CD4-positive, alpha-beta memory T cell (primary cell): ENCODE measurements at regions not wholly inside any gene's neighbourhood (a gene's known extent, or its start where the extent isn't known, plus 50 kb on each side); places are given as distances from the start of the nearest gene placed in this dataset.

Experiments used
- CTCF ChIA-PET: fragments of 350-600 bp; sonication (Branson Sonifier 250); formaldehyde crosslinking; loops from one replicate; lab custom pipeline; 2021; ENCODE audit warnings: inconsistent platforms; ENCODE audit not compliant: partially characterized antibody; lab: Charles Lee
- POLR2A ChIA-PET: fragments of 350-600 bp; sonication (Branson Sonifier 250); formaldehyde crosslinking; loops from one replicate; lab custom pipeline; 2021; ENCODE audit not compliant: partially characterized antibody; lab: Charles Lee
- DNase-seq, 5 donors: peaks; one replicate each; pipeline versions ENCODE4 v3.0.0 to v3.0.0-alpha.2; 2020 to 2022; ENCODE audit warnings: mixed read lengths in 1 of 5
- H3K27ac ChIP-seq: one replicate; pipeline ENCODE4 v1.7.0; 2013; ENCODE audit warnings: low read depth, low read length
- H3K27me3 ChIP-seq: 2 replicates; pipeline ENCODE4 v1.7.0; 2013; ENCODE audit warnings: mild to moderate bottlenecking, low read length, moderate library complexity; ENCODE audit not compliant: insufficient read depth
- H3K36me3 ChIP-seq: 2 replicates; pipeline ENCODE4 v1.7.0; 2013; ENCODE audit warnings: mild to moderate bottlenecking, low read length, moderate library complexity; ENCODE audit not compliant: insufficient read depth
- H3K4me1 ChIP-seq: 2 replicates; pipeline ENCODE4 v1.7.0; 2013; ENCODE audit warnings: mild to moderate bottlenecking, low read length, moderate library complexity; ENCODE audit not compliant: insufficient read depth
- H3K4me3 ChIP-seq, 2 donors: one replicate each; pipeline ENCODE4 v1.7.0; 2013; ENCODE audit warnings: low read length in 2 of 2, mild to moderate bottlenecking in 1 of 2
- H3K9me3 ChIP-seq, 2 donors: one replicate each; pipeline ENCODE4 v1.7.0; 2013; ENCODE audit warnings: low read length in 2 of 2, control low read depth in 1 of 2; ENCODE audit not compliant: control insufficient read depth in 1 of 2
- H3K27ac Mint-ChIP-seq, 7 donors: one replicate each; pipeline ENCODE4 v1.8.0; 2020 to 2021; ENCODE audit warnings: mixed read lengths in 7 of 7, mild to moderate bottlenecking in 6 of 7, inconsistent platforms in 3 of 7, moderate library complexity in 3 of 7
- H3K27me3 Mint-ChIP-seq, 2 donors: one replicate each; pipeline ENCODE4 v1.8.0; 2020 to 2021; ENCODE audit warnings: mixed read lengths in 2 of 2
- H3K36me3 Mint-ChIP-seq, 2 donors: one replicate each; pipeline ENCODE4 v1.8.0; 2020 to 2021; ENCODE audit warnings: mixed read lengths in 2 of 2, inconsistent platforms in 1 of 2, mild to moderate bottlenecking in 1 of 2
- H3K4me1 Mint-ChIP-seq, 4 donors: one replicate each; pipeline ENCODE4 v1.8.0; 2020 to 2021; ENCODE audit warnings: mixed read lengths in 4 of 4, mild to moderate bottlenecking in 1 of 4
- H3K4me3 Mint-ChIP-seq, 8 donors: one replicate each; pipeline ENCODE4 v1.8.0; 2020 to 2021; ENCODE audit warnings: mixed read lengths in 8 of 8, mild to moderate bottlenecking in 7 of 8, moderate library complexity in 6 of 8, inconsistent platforms in 3 of 8
- H3K9me3 Mint-ChIP-seq, 8 donors: one replicate each; pipeline ENCODE4 v1.8.0; 2020 to 2021; ENCODE audit warnings: mixed read lengths in 8 of 8, mild to moderate bottlenecking in 5 of 8, inconsistent platforms in 3 of 8, moderate library complexity in 1 of 8
- intact Hi-C: fragments of 100-400 bp; cut with micrococcal nuclease; formaldehyde crosslinking; loops from one replicate; pipeline ENCODE4 v1.15.1; 2023

DNA sequence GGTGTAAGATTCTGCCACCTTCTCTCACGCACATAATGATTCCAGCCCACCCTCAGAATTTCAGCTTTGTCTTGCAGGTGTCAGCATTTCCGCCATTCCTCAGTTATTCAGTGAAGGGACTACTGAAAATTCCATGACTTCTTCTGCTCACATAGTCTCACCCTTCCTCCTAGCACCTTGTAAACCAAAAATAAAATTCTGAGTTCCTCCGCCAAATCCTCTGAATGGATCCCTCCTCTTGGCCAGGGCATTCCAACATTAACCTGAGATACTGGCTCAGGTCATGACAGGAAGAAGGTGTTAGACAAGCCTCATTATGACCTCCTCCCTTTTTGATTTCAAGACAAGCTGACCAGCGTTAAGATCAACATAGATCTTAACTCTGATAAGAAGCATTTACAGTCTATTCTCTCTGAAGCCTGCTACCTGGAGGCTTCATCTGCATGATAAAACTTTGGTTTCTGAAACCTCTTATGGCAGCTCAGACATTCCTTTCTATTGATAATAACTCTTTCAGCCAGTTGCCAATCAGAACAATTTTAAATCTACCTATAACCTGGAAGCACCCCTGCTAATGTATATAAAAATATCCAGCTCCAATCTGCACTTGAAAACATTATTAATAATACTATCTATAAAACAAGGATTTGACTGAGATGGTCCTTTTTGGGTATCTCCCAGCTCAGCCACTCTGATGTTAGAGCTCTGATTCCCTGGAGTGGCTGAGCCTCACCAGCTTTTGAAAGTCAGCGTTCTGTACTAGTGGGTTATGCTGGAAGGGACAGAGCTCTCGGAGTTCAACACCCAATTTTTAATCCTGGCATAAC is 136.4 kb upstream of the APCDD1 start:
- Histone ChIP-seq H3K36me3 (no peaks in the 10 kb centered on the region), H3K4me3 (no peak overlapping the region), H3K4me1 (no peaks in the 10 kb centered on the region), H3K27me3 (no peaks in the 10 kb centered on the region), H3K9me3 (no peaks in the 10 kb centered on the region), H3K27ac (no peak overlapping the region)
- Mint-ChIP-seq H3K36me3 (no peaks in the 10 kb centered on the region), H3K4me3 (no peak overlapping the region), H3K27ac (no peak overlapping the region), H3K4me1 (peaks cover 0 to 2% (median 0%) of the 10 kb centered on the region in 4 donors), H3K27me3 (peaks cover 0 to 2% of the 10 kb centered on the region in 2 donors), H3K9me3 (peaks cover 0 to 4% (median 0%) of the 10 kb centered on the region in 8 donors)
- CTCF ChIA-PET, result no interaction called here
- POLR2A ChIA-PET, result no interaction called here
- intact Hi-C loops, result no loop called here
- DNase-seq, result no peak

DNA sequence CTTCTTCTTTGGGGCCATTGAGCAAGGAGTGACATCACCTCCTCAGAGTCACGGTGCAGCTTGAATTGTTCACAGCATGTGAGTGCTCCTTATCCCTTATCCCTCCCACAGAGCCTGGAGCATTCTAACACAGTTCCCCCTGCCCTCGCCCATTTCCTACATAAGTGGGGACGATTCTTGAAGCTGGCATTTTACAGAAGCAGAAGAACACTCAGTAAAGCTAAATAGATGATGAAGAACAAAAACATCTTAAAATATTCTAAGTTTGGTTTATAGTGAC is 135.8 kb upstream of the APCDD1 start:
- no peak overlapping the region for H3K4me3 ChIP-seq
- Mint-ChIP-seq H3K4me1 (peaks cover 0 to 2% (median 0%) of the 10 kb centered on the region in 4 donors), H3K36me3 (no peaks in the 10 kb centered on the region), H3K4me3 (no peak overlapping the region), H3K27ac (no peak overlapping the region), H3K9me3 (peaks cover 0 to 4% (median 0%) of the 10 kb centered on the region in 8 donors), H3K27me3 (no peaks in the 10 kb centered on the region)
- no peaks in the 10 kb centered on the region for H3K9me3 ChIP-seq
- H3K4me1 ChIP-seq, result no peaks in the 10 kb centered on the region
- CTCF ChIA-PET, result no interaction called here
- intact Hi-C loops, result no loop called here
- H3K27ac ChIP-seq, result no peak overlapping the region
- DNase-seq, result no peak
- H3K36me3 ChIP-seq, result no peaks in the 10 kb centered on the region
- POLR2A ChIA-PET, result no interaction called here
- no peaks in the 10 kb centered on the region for H3K27me3 ChIP-seq

DNA sequence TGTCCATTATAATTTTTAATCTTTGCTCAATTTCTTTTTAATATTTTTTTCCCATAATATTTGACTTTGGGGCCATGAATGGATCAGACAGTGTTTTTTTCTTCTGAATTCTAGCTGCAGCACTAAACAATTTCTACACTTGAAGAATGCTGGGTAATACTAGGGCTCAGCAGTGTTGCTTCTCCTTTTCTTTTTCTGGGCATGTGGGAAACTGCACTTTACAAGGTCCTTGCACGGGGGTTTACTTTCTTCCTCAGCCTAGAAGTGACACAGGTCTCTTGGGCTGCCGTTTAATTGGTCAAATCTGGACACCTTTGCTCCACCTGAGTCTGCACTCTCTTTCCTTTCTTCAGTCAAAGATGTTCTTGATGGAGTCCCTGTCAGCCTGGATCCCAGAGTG is 135.4 kb upstream of the APCDD1 start:
- Histone ChIP-seq H3K36me3 (no peaks in the 10 kb centered on the region), H3K4me3 (no peak overlapping the region), H3K9me3 (no peaks in the 10 kb centered on the region), H3K4me1 (no peaks in the 10 kb centered on the region), H3K27ac (no peak overlapping the region), H3K27me3 (no peaks in the 10 kb centered on the region)
- no peak overlapping the region for H3K4me3 Mint-ChIP-seq
- H3K36me3 Mint-ChIP-seq, result no peaks in the 10 kb centered on the region
- H3K27me3 Mint-ChIP-seq, result no peaks in the 10 kb centered on the region
- H3K9me3 Mint-ChIP-seq, result peaks cover 0 to 4% (median 0%) of the 10 kb centered on the region in 8 donors
- DNase-seq, result no peak
- intact Hi-C loops, result no loop called here
- H3K4me1 Mint-ChIP-seq, result peaks cover 0 to 2% (median 0%) of the 10 kb centered on the region in 4 donors
- POLR2A ChIA-PET, result no interaction called here
- CTCF ChIA-PET, result no interaction called here
- no peak overlapping the region for H3K27ac Mint-ChIP-seq

DNA sequence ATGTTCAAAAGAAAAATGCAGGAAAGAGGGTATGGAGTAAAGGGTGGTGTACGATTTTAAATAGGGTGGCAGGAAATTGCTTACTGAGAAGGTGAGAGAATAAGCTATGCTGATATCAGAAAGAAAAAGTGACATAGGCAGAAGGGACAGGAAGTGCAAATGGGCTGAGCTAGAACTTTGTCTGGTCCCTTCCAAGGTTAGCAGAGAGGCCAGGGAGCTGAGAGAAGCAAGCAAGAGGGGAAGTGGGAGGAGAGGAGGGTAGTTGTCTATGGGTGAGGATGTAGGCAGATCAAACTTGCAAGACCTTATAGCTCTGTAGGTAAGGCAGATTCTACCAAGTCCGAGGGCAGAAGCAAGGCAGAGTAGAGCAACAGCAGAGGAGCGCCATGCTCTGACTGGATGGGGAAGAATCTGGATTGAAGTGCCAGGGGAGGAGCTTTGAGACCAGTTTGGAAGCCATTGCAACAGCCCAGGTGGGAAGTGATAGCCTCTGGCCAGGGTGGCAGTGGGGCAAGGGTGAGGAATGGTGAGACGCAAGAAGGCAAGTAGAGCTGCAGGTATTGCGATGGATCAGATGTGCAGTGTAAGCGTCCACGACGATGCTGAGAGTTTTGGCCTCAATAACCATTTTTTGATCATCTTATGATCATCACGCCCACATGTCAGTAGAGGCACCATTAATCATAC is 134.4 kb upstream of the APCDD1 start:
- H3K4me1 Mint-ChIP-seq, result peaks cover 0 to 2% (median 0%) of the 10 kb centered on the region in 4 donors

DNA sequence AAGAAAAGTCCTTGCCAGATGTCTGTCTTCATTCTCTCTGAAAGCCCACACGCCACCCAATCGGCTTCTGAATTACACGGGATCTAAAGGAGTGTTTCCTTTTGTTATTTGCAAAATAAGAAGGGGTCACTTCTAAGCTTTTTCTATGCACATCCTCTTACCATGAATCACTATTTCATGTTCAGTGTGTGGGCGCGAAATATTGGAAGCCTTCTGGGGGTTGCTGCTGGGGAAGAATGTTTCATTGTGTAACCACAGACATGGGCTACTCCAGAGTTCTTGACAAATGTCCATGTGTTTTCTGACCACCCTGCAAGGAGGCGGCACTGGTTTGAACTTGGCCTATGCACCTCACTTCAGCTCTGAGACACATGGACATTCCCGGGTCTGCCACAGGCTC is 133.6 kb upstream of the APCDD1 start:
- H3K36me3 Mint-ChIP-seq, result no peaks in the 10 kb centered on the region
- POLR2A ChIA-PET, result no interaction called here
- no peak overlapping the region for H3K4me3 Mint-ChIP-seq
- no peak for DNase-seq
- Histone ChIP-seq H3K4me3 (no peak overlapping the region), H3K9me3 (no peaks in the 10 kb centered on the region), H3K27ac (no peak overlapping the region), H3K36me3 (no peaks in the 10 kb centered on the region), H3K4me1 (no peaks in the 10 kb centered on the region), H3K27me3 (no peaks in the 10 kb centered on the region)
- H3K27ac Mint-ChIP-seq, result no peak overlapping the region
- intact Hi-C loops, result no loop called here
- no peaks in the 10 kb centered on the region for H3K27me3 Mint-ChIP-seq
- CTCF ChIA-PET, result interaction anchor here (1.3 kb wide), 1 partner anchor 10 kb away, joined by 4 read pairs; no protein-coding TSS in a partner anchor
- H3K9me3 Mint-ChIP-seq, result no peaks in the 10 kb centered on the region
- no peaks in the 10 kb centered on the region for H3K4me1 Mint-ChIP-seq

More for the DNA sequence above, 134.4 kb upstream of the APCDD1 start:
- no peak overlapping the region for H3K27ac ChIP-seq
- H3K9me3 ChIP-seq, result no peaks in the 10 kb centered on the region
- intact Hi-C loops, result no loop called here
- Mint-ChIP-seq H3K36me3 (no peaks in the 10 kb centered on the region), H3K27me3 (no peaks in the 10 kb centered on the region), H3K27ac (no peak overlapping the region), H3K4me3 (no peak overlapping the region), H3K9me3 (peaks cover 0 to 3% (median 0%) of the 10 kb centered on the region in 8 donors)
- no peak for DNase-seq
- no peaks in the 10 kb centered on the region for H3K4me1 ChIP-seq
- ChIA-PET POLR2A (no interaction called here), CTCF (interaction anchor here (1.3 kb wide), 1 partner anchor 11 kb away, joined by 4 read pairs; no protein-coding TSS in a partner anchor)
- H3K36me3 ChIP-seq, result no peaks in the 10 kb centered on the region
- no peaks in the 10 kb centered on the region for H3K27me3 ChIP-seq
- no peak overlapping the region for H3K4me3 ChIP-seq

DNA sequence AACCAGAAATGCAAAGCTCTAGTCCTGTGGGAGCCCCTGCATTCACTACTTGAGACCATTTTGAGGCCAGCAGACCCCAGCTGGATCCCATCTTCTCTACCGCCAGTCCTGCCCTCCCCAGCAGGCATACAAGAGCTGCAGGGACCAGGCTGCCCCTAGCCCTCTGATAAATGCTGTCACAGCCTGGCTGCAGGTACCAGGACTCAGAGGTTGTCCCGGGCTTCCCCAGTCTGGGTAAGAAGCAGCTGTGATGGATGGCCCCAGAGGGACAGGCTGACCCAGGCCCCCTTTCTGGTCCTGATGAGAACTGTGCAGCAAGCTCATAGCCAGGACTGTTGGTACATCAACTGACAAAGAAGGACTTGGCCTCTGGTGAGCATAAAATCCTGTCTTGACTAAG is 132.9 kb upstream of the APCDD1 start:
- intact Hi-C loops, result no loop called here
- no peaks in the 10 kb centered on the region for H3K27me3 Mint-ChIP-seq
- CTCF ChIA-PET, result no interaction called here

DNA sequence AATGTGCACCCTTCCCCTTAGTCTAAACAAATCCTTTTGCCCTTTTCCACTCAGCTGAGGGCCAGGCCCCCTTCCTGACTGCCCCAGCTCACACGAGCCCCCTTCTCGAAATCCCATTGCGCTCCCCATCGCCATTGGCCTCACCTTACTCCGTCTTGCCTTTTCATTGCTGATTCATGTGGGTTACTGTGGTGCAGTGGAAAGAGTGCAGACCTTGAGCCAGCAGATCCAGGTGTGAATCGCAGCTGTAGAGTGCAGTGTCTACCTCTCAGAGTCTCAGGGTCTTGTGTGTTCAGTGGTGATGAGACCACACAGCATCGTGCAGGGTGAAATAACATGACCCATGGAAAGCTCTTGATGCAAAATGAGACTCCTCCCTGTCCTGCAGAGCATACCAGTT is 132.4 kb upstream of the APCDD1 start:
- no peak overlapping the region for H3K4me3 Mint-ChIP-seq
- no peaks in the 10 kb centered on the region for H3K4me1 ChIP-seq
- no peaks in the 10 kb centered on the region for H3K27me3 ChIP-seq
- no peaks in the 10 kb centered on the region for H3K36me3 ChIP-seq
- intact Hi-C loops, result no loop called here
- no peaks in the 10 kb centered on the region for H3K36me3 Mint-ChIP-seq
- H3K27ac ChIP-seq, result no peak overlapping the region
- H3K9me3 ChIP-seq, result no peaks in the 10 kb centered on the region
- no peaks in the 10 kb centered on the region for H3K4me1 Mint-ChIP-seq
- DNase-seq, result no peak
- no peak overlapping the region for H3K4me3 ChIP-seq
- peaks cover 0 to 2% (median 0%) of the 10 kb centered on the region in 8 donors for H3K9me3 Mint-ChIP-seq
- H3K27me3 Mint-ChIP-seq, result no peaks in the 10 kb centered on the region
- no peak overlapping the region for H3K27ac Mint-ChIP-seq
- CTCF ChIA-PET, result no interaction called here
- POLR2A ChIA-PET, result no interaction called here

More for the DNA sequence above, 132.9 kb upstream of the APCDD1 start:
- Histone ChIP-seq H3K27ac (no peak overlapping the region), H3K4me1 (no peaks in the 10 kb centered on the region), H3K36me3 (no peaks in the 10 kb centered on the region), H3K4me3 (no peak overlapping the region), H3K27me3 (no peaks in the 10 kb centered on the region), H3K9me3 (no peaks in the 10 kb centered on the region)
- no peaks in the 10 kb centered on the region for H3K4me1 Mint-ChIP-seq
- peaks cover 0 to 2% (median 0%) of the 10 kb centered on the region in 8 donors for H3K9me3 Mint-ChIP-seq
- DNase-seq, result no peak
- no peak overlapping the region for H3K27ac Mint-ChIP-seq
- no peak overlapping the region for H3K4me3 Mint-ChIP-seq
- H3K36me3 Mint-ChIP-seq, result no peaks in the 10 kb centered on the region
- POLR2A ChIA-PET, result no interaction called here
